ENCODE measurements at regions not wholly inside any gene's neighbourhood (a gene's known extent, or its start where the extent isn't known, plus 50 kb on each side); places are given as distances from the start of the nearest gene placed in this dataset.

DNA sequence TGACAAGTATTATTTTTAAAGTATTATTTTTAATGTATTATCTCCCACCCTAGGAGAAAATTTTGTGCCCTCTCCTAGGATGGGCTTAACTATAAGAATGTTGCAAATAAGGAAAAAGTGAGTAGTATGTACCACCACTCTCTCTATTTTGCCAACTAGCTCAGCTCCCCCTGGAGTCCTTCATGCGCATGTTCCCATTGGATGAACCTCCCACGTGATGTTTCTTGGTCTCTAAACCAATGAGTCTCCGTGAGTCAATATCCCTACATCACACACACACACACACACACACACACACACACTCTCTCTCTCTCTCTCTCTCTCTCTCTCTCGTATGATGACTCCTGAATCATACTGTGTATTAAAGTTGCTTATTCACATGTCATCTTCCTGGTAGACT is 129.7 kb upstream of the ZFP42 start:
- Mint-ChIP-seq H3K36me3 (ENCODE audit: low read depth) (no peaks in the 10 kb centered on the region), H3K9me3 (peaks cover 2% of the 10 kb centered on the region), H3K4me1 (no peaks in the 10 kb centered on the region), H3K4me3 (no peak overlapping the region), H3K27me3 (no peaks in the 10 kb centered on the region), H3K27ac (no peak overlapping the region)
- intact Hi-C loops (cut with micrococcal nuclease) = no loop called here
- ATAC-seq (ENCODE audit: low read depth) = no peak
- ChIA-PET CTCF (no interaction called here), POLR2A (no interaction called here)
- TF ChIP-seq CTCF (IDR thresholded peaks at IDR 0.05) = no peak
- DNase-seq = no peak

DNA sequence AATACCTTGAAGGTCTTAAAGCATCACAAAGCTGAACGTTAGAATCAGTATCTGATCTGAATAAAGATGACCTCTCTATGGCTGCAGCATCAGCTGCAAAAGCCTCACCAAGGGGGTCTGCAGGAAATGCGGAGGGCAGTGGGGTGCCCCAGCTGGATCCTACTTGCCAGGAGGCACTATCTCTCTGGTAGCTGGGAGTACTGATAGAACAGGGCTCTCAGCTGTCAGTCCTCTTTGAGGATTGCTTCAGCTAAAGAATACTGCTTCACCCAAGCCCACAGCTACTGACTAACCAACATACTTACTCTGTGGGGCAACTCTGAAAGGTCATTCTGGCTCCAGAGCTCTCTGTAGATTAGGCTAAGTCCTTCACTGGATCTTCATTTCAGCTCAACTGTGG is 112.5 kb upstream of the ZFP42 start:
- Mint-ChIP-seq H3K27me3 (no peaks in the 10 kb centered on the region), H3K9me3 (peaks cover 6% of the 10 kb centered on the region), H3K4me3 (no peak overlapping the region), H3K4me1 (no peaks in the 10 kb centered on the region), H3K36me3 (ENCODE audit: low read depth) (no peaks in the 10 kb centered on the region), H3K27ac (no peak overlapping the region)
- ATAC-seq (ENCODE audit: low read depth) = no peak
- ChIA-PET CTCF (no interaction called here), POLR2A (no interaction called here)
- no peak for TF ChIP-seq CTCF (IDR thresholded peaks at IDR 0.05)
- intact Hi-C loops (cut with micrococcal nuclease) = no loop called here
- no peak for DNase-seq

- intact Hi-C loops (cut with micrococcal nuclease) = no loop called here
- no peak overlapping the region for H3K4me3 Mint-ChIP-seq
- H3K4me1 Mint-ChIP-seq = no peaks in the 10 kb centered on the region
- no peaks in the 10 kb centered on the region for H3K27me3 Mint-ChIP-seq
- H3K36me3 Mint-ChIP-seq (ENCODE audit: low read depth) = no peaks in the 10 kb centered on the region
- H3K9me3 Mint-ChIP-seq = peaks cover 6% of the 10 kb centered on the region
- H3K27ac Mint-ChIP-seq = no peak overlapping the region
- ChIA-PET CTCF (no interaction called here), POLR2A (no interaction called here)
- no peak for TF ChIP-seq CTCF (IDR thresholded peaks at IDR 0.05)
- ATAC-seq (ENCODE audit: low read depth) (no peak), DNase-seq (no peak)
Observed at GRCh38 chr4:187883836-187884475, 111.6 kb upstream of the ZFP42 start.

DNA sequence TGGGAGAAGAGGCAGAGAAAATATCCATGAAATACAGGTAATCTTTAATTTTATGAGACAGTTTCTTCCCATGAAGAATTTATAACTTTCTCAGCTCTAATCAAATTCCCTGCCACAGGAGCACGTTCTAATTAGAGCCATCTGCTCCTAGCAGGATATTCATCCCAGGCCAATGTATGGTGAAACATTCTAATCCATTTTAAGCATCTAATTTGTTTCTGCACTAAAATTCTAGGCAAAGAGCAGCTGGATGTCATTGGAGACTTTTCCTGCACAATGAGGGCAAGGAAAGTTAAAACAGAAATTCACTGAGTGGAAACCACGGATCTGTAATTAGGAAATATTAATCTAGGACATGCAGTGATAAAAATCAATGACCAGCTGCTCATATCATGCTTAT is 107.7 kb upstream of the ZFP42 start:
- ATAC-seq (ENCODE audit: low read depth) (no peak), DNase-seq (no peak)
- Mint-ChIP-seq H3K27me3 (no peaks in the 10 kb centered on the region), H3K9me3 (peaks cover 11% of the 10 kb centered on the region), H3K4me1 (no peaks in the 10 kb centered on the region), H3K4me3 (no peak overlapping the region), H3K36me3 (ENCODE audit: low read depth) (no peaks in the 10 kb centered on the region), H3K27ac (no peak overlapping the region)
- intact Hi-C loops (cut with micrococcal nuclease) = no loop called here
- ChIA-PET POLR2A (no interaction called here), CTCF (no interaction called here)
- no peak for TF ChIP-seq CTCF (IDR thresholded peaks at IDR 0.05)

- ChIA-PET CTCF (no interaction called here), POLR2A (no interaction called here)
- TF ChIP-seq CTCF (IDR thresholded peaks at IDR 0.05) = no peak
- no peaks in the 10 kb centered on the region for H3K4me1 Mint-ChIP-seq
- no peak for ATAC-seq (ENCODE audit: low read depth)
- peaks cover 13% of the 10 kb centered on the region for H3K9me3 Mint-ChIP-seq
- H3K27me3 Mint-ChIP-seq = no peaks in the 10 kb centered on the region
- intact Hi-C loops (cut with micrococcal nuclease) = no loop called here
- H3K27ac Mint-ChIP-seq = no peak overlapping the region
- H3K36me3 Mint-ChIP-seq (ENCODE audit: low read depth) = no peaks in the 10 kb centered on the region
- DNase-seq = no peak
- H3K4me3 Mint-ChIP-seq = no peak overlapping the region
Observed at GRCh38 chr4:187889651-187890050, 105.9 kb upstream of the ZFP42 start.
